Ramos (cell line): ENCODE measurements at regions not wholly inside any gene's neighbourhood (a gene's known extent, or its start where the extent isn't known, plus 50 kb on each side); places are given as distances from the start of the nearest gene placed in this dataset.
"Not testable (repeated sequence)": the region's sequence is repeated elsewhere in the genome, so short reads cannot be mapped to it uniquely, and the experiment has no call there.

ENCODE experiments used
- in situ Hi-C: fragments of 300-500 bp; cut with MboI; formaldehyde crosslinking; loops from one replicate; pipeline ENCODE4 v1.14.3; 2022; ENCODE audit warnings: low sequenced_read_pairs; ENCODE audit not compliant: unreplicated experiment

GRCh38 chr15:95202569-95203349 lies 971.4 kb downstream of the MCTP2 start:
- in situ Hi-C loops: no loop called here

- in situ Hi-C loops: no loop called here
Observed at GRCh38 chr15:95205077-95205476, 973.7 kb downstream of the MCTP2 start.

GRCh38 chr15:95205830-95206229 lies 974.5 kb downstream of the MCTP2 start:
- in situ Hi-C loops: not testable (repeated sequence)

GRCh38 chr15:95208071-95208470 lies 976.7 kb downstream of the MCTP2 start:
- in situ Hi-C loops: no loop called here

- in situ Hi-C loops: no loop called here
Observed at GRCh38 chr15:95208988-95209387, 977.6 kb downstream of the MCTP2 start.

GRCh38 chr15:95210436-95210981 lies 979.1 kb downstream of the MCTP2 start:
- in situ Hi-C loops: no loop called here

- in situ Hi-C loops: no loop called here
Observed at GRCh38 chr15:95215017-95215416, 983.7 kb downstream of the MCTP2 start.

DNA sequence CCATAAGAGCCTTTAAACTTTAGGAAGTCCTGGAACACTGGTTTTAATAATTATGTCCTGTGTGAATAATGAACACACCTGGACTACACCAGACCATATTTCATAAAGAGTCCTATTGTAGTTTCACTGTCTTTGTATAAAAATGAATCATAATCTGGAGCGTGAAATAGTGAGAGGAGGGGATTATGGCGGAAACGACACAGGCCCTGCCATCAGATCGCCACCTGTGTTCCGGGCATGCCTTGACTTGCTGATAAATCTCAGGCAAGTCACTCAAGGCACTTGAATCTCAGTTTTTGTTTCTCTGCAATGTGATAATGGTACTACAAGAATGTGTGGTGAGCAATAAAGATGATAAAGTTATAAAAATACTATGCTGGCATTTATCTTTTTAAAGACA lies 995.5 kb downstream of the MCTP2 start:
- in situ Hi-C loops: no loop called here

DNA sequence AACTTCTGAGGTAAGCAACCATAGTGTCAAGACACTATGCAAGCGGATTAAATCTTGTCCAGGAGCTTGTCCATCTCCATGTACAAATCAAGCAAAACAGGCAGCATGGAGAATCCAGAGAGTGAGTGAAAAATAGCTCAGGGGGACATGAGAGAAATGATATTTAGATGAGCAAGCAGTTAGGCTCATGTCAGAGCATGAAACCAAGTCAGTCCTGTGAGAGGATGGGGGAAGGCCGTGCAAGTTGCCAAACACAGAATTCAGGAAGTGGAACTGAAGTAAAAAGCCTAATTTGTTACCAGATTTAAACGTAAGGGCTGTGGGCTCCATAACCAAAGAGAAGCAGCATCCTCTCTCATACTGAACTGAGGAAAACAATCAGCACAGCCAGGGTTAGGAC lies 995.9 kb downstream of the MCTP2 start:
- in situ Hi-C loops: no loop called here

GRCh38 chr15:95228856-95229555 lies 997.6 kb downstream of the MCTP2 start:
- in situ Hi-C loops: no loop called here

GRCh38 chr15:95235033-95235432 lies 1003.7 kb downstream of the MCTP2 start:
- in situ Hi-C loops: no loop called here

DNA sequence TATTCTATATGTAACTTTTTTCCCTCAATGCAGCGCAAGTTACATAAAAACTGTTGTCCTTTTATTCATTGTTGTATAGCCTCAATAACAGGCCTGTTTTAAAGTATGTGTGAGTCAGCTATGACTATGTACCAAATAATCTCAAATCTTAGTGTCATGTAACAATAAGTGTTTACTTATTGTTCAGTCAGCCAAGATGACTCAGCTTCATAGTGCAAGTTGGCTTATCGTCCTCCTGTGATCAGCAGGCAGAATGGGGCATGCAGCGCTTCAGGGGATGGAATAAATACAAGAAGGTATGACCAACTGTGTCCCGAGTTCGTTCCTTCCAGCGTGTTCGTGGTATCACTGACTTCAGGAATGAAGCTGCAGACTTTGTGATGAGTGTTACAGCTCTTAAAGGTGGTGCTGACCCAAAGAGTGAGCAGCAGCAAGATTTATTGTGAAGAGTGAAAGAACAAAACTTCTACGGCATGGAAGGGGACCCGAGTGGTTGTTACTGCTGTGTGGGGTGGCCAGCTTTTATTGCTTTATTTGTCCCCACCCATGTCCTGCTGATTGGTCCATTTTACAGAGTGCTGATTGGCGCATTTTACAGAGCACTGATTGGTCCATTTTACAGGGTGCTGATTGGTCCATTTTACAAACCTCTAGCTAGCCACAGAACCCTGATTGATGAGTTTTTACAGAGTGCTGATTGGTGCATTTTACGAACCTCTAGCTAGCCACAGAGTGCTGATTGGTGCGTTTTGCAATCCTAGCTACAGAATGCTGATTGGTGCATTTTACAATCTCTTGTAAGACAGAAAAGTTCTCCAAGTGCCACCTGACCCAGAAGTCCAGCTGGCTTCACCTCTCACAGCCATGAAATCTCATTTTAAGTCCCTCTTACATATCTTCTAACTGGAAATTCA lies 1016.0 kb downstream of the MCTP2 start:
- in situ Hi-C loops: no loop called here

DNA sequence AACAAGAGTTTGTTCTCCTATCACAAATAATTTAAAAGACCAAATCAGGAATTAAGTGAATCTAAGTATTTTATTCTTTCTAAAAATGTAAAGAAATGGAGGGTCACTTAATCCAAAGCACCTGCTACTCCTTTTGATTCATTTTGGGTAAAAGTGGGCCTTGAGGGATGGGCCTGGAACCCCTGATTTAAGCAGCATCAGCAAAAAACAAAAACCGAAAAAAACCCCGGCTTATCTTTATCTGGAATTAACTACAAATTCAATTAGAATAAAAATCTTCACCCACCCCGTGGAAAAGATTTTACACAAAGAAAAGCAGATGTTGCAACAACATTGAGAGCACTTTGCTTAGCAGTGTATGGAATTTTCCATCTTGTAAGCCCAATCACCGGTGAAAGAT lies 1018.2 kb downstream of the MCTP2 start:
- in situ Hi-C loops: no loop called here

DNA sequence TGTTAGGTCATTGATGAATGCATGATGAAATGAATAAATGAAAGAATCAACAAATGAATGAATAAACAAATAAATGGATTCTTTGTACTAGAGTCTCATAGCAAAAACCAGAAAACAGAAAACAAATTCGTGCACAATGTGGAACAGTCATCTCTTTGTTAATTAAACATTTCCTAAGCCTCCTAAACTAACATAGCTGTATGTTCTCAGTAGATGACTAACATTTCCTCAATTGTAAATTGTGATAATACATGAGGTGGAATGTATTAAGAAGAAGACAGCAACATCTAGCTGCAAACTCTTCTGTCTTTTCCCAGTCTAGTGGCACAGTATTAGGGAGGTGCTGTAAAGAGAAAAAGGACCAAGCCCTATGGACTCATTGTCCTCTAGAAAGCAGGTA lies 1021.0 kb downstream of the MCTP2 start:
- in situ Hi-C loops: loop anchor here (25.0 kb wide), 1 partner anchor 1985 kb away; no protein-coding TSS in a partner anchor

DNA sequence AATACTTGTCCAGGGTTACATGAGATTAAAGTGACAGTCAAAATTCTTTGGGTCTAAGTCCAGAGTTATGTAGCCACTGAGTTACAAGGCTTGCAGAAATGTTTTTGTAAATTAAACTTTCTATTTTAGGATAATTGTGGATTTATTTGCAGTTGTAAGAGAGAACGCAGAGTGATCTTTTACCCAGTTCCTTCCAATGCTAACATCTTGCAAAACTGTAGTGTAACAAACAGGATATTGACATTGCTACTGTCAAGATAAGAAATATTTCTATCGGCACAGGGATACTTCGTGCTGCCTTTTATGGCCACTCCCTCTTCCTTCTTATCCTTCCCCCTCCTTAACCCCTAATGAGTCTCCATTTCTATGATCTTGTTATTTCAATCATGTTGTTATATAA lies 1022.9 kb downstream of the MCTP2 start:
- in situ Hi-C loops: loop anchor here (25.0 kb wide), 1 partner anchor 1983 kb away; no protein-coding TSS in a partner anchor

GRCh38 chr15:95259513-95259912 lies 1028.2 kb downstream of the MCTP2 start:
- in situ Hi-C loops: loop anchor here (25.0 kb wide), 1 partner anchor 1978 kb away; no protein-coding TSS in a partner anchor

- in situ Hi-C loops: loop anchor here (25.0 kb wide), 1 partner anchor 1977 kb away; no protein-coding TSS in a partner anchor
Observed at GRCh38 chr15:95259965-95260364, 1028.6 kb downstream of the MCTP2 start.

GRCh38 chr15:95260856-95261255 lies 1029.5 kb downstream of the MCTP2 start:
- in situ Hi-C loops: loop anchor here (25.0 kb wide), 1 partner anchor 1976 kb away; no protein-coding TSS in a partner anchor

GRCh38 chr15:95261546-95261945 lies 1030.2 kb downstream of the MCTP2 start:
- in situ Hi-C loops: loop anchor here (25.0 kb wide), 1 partner anchor 1976 kb away; no protein-coding TSS in a partner anchor

DNA sequence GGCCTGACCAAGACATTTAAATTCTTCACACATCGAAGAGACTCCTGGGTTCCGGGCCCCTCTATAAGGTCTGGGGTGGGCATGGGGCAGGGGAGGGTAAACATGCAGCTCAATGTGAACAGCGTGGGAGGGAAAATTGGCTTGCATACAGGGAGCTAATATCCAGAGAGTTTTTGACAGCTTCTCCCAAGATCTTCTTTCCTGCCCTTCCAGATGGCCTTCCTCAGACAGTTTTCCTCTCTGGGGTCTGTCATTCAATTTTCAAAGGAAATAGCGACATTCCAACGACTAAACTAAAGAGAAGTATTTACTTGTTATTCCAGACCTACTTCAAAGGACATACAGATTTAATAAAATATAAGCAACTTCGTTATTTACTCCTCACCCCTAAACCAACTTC lies 1030.6 kb downstream of the MCTP2 start:
- in situ Hi-C loops: loop anchor here (25.0 kb wide), 1 partner anchor 1975 kb away; no protein-coding TSS in a partner anchor
